ENCODE measurements at regions not wholly inside any gene's neighbourhood (a gene's known extent, or its start where the extent isn't known, plus 50 kb on each side); places are given as distances from the start of the nearest gene placed in this dataset.

DNA sequence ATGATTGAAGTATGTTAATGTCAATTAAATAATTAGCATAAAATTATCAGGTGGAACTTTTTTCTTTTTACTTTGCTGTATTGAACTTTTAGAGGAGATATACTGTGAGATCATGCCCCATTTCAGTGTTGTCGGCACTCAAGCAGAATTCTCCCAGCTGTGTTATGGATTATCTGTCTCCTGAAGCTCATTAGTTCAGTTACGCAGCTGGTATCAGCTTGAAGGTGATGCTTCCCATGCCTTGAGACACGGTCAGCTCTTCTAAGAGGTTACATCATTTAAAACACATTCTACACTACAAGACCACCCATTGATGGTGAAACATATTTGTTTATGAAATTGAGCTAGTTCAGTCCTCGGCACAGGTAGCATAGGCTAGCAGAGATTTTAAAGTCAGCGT is 68.9 kb upstream of the PHACTR2 start:
- no peak overlapping the region for H3K4me3 ChIP-seq
- no peaks in the 10 kb centered on the region for H4K20me1 ChIP-seq (ENCODE audit: insufficient read depth)
- H3K27me3 ChIP-seq (ENCODE audit: insufficient read depth, low read depth), result no peaks in the 10 kb centered on the region
- H3K9me3 ChIP-seq (ENCODE audit: insufficient read depth, low read depth), result no peaks in the 10 kb centered on the region
- no peak overlapping the region for H3K27ac ChIP-seq
- DNase-seq, result no peak
- no peaks in the 10 kb centered on the region for H3F3A ChIP-seq (ENCODE audit: insufficient read depth, low read depth)
- H3K4me2 ChIP-seq, result no peak overlapping the region
- ChIA-PET CTCF (no interaction called here), POLR2A (ENCODE audit: unreplicated experiment) (interaction anchor here (0.5 to 0.6 kb wide), 2 partner anchors 69 to 1480 kb away, joined by 3 to 6 read pairs; partner anchors contain the start of gene PHACTR2)
- H3K79me2 ChIP-seq (ENCODE audit: low read depth), result no peaks in the 10 kb centered on the region
- no peaks in the 10 kb centered on the region for H3K9me2 ChIP-seq (ENCODE audit: insufficient read depth)
- no peaks in the 10 kb centered on the region for H3K4me1 ChIP-seq (replicated peaks; ENCODE audit: insufficient read depth)
- H3K36me3 ChIP-seq (ENCODE audit: low read depth), result no peaks in the 10 kb centered on the region
- intact Hi-C loops (cut with micrococcal nuclease; ENCODE audit: unreplicated experiment), result no loop called here
- BruUV-seq (replicated peaks), result no TSS peak
- TF ChIP-seq EZH2 (IDR thresholded peaks at IDR 0.05; ENCODE audit: low read depth) (no peak), CTCF (conservative IDR thresholded peaks at IDR 0.05) (no peak)
- no peak overlapping the region for H2AFZ ChIP-seq

DNA sequence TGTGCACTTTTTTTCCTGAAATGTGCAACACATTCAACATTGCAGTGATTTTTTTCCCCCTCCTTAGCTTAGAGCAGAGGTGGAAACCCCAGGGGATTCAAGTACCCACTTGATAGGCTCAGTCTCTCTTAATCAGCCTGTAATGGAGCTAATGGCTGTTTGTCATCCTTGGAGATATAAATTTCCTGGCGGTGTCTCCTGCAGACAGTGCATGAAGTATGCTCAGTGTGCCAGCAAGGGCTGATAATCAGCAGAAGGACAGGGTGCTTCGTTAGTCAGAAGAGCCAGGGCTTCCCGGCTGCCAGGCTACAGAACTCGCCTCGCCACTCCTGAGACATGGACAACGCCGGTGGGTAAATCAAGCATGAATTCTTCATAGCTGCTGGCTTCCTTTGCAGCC is 69.8 kb upstream of the PHACTR2 start:
- DNase-seq, result no peak
- Histone ChIP-seq H4K20me1 (ENCODE audit: insufficient read depth) (no peaks in the 10 kb centered on the region), H3K4me3 (no peak overlapping the region), H3K4me2 (no peak overlapping the region), H3K36me3 (ENCODE audit: low read depth) (no peaks in the 10 kb centered on the region), H2AFZ (no peak overlapping the region), H3K27me3 (ENCODE audit: insufficient read depth, low read depth) (no peaks in the 10 kb centered on the region), H3F3A (ENCODE audit: insufficient read depth, low read depth) (no peaks in the 10 kb centered on the region), H3K9me3 (ENCODE audit: insufficient read depth, low read depth) (no peaks in the 10 kb centered on the region), H3K4me1 (replicated peaks; ENCODE audit: insufficient read depth) (no peaks in the 10 kb centered on the region), H3K27ac (no peak overlapping the region), H3K79me2 (ENCODE audit: low read depth) (no peaks in the 10 kb centered on the region), H3K9me2 (ENCODE audit: insufficient read depth) (no peaks in the 10 kb centered on the region)
- TF ChIP-seq CTCF (conservative IDR thresholded peaks at IDR 0.05), result no peak
- no peak for TF ChIP-seq EZH2 (IDR thresholded peaks at IDR 0.05; ENCODE audit: low read depth)
- BruUV-seq (replicated peaks), result no TSS peak
- ChIA-PET POLR2A (ENCODE audit: unreplicated experiment) (interaction anchor here (0.6 kb wide), 1 partner anchor 14 kb away, joined by 10 read pairs; no protein-coding TSS in a partner anchor), CTCF (no interaction called here)
- intact Hi-C loops (cut with micrococcal nuclease; ENCODE audit: unreplicated experiment), result no loop called here

GRCh38 chr6:143607168-143607567 is 70.6 kb upstream of the PHACTR2 start:
- Histone ChIP-seq H2AFZ (no peak overlapping the region), H3K27me3 (ENCODE audit: insufficient read depth, low read depth) (no peaks in the 10 kb centered on the region), H4K20me1 (ENCODE audit: insufficient read depth) (no peaks in the 10 kb centered on the region), H3F3A (ENCODE audit: insufficient read depth, low read depth) (no peaks in the 10 kb centered on the region), H3K36me3 (ENCODE audit: low read depth) (no peaks in the 10 kb centered on the region), H3K9me2 (ENCODE audit: insufficient read depth) (no peaks in the 10 kb centered on the region), H3K4me1 (replicated peaks; ENCODE audit: insufficient read depth) (no peaks in the 10 kb centered on the region), H3K9me3 (ENCODE audit: insufficient read depth, low read depth) (no peaks in the 10 kb centered on the region), H3K4me2 (no peak overlapping the region), H3K27ac (no peak overlapping the region), H3K79me2 (ENCODE audit: low read depth) (no peaks in the 10 kb centered on the region), H3K4me3 (no peak overlapping the region)
- no TSS peak for BruUV-seq (replicated peaks)
- no peak for DNase-seq
- CTCF ChIA-PET, result interaction anchor here (0.6 kb wide), 1 partner anchor 32 kb away, joined by 3 read pairs; no protein-coding TSS in a partner anchor
- POLR2A ChIA-PET (ENCODE audit: unreplicated experiment), result no interaction called here
- TF ChIP-seq EZH2 (IDR thresholded peaks at IDR 0.05; ENCODE audit: low read depth), result no peak
- no peak for TF ChIP-seq CTCF (conservative IDR thresholded peaks at IDR 0.05)
- intact Hi-C loops (cut with micrococcal nuclease; ENCODE audit: unreplicated experiment), result no loop called here
